ENCODE measurements at regions not wholly inside any gene's neighbourhood (a gene's known extent, or its start where the extent isn't known, plus 50 kb on each side); places are given as distances from the start of the nearest gene placed in this dataset.

GRCh38 chr10:120285408-120285807 lies 171.6 kb upstream of the PLPP4 start:
- Mint-ChIP-seq H3K9me3 (no peaks in the 10 kb centered on the region), H3K27ac (no peak overlapping the region), H3K36me3 (ENCODE audit: low read depth) (no peaks in the 10 kb centered on the region), H3K27me3 (ENCODE audit: insufficient read depth) (peaks cover 3% of the 10 kb centered on the region; the same call in 1 of the 2 replicates), H3K4me3 (no peak overlapping the region), H3K4me1 (ENCODE audit: low read depth) (peaks cover 5% of the 10 kb centered on the region; the same call in 1 of the 2 replicates)
- no peak for DNase-seq
- TF ChIP-seq CTCF (IDR thresholded peaks at IDR 0.05): no peak

GRCh38 chr10:120286280-120286679 lies 170.7 kb upstream of the PLPP4 start:
- H3K4me1 Mint-ChIP-seq (ENCODE audit: low read depth): peaks cover 5% of the 10 kb centered on the region; the same call in 1 of the 2 replicates
- H3K9me3 Mint-ChIP-seq: no peaks in the 10 kb centered on the region
- no peaks in the 10 kb centered on the region for H3K36me3 Mint-ChIP-seq (ENCODE audit: low read depth)

GRCh38 chr10:120300513-120300912 lies 156.5 kb upstream of the PLPP4 start:
- Mint-ChIP-seq H3K27me3 (ENCODE audit: insufficient read depth) (peaks cover 7% of the 10 kb centered on the region; the same call in 1 of the 2 replicates), H3K4me3 (no peak overlapping the region), H3K27ac (no peak overlapping the region), H3K4me1 (ENCODE audit: low read depth) (no peaks in the 10 kb centered on the region; the same call in 1 of the 2 replicates), H3K36me3 (ENCODE audit: low read depth) (no peaks in the 10 kb centered on the region), H3K9me3 (no peaks in the 10 kb centered on the region; the same call in 1 of the 2 replicates)
- no peak for DNase-seq
- TF ChIP-seq CTCF (IDR thresholded peaks at IDR 0.05): no peak

More at GRCh38 chr10:120286280-120286679, 170.7 kb upstream of the PLPP4 start:
- Mint-ChIP-seq H3K27me3 (ENCODE audit: insufficient read depth) (peaks cover 3% of the 10 kb centered on the region; the same call in 1 of the 2 replicates), H3K27ac (no peak overlapping the region), H3K4me3 (no peak overlapping the region)
- no peak for TF ChIP-seq CTCF (IDR thresholded peaks at IDR 0.05)
- no peak for DNase-seq

GRCh38 chr10:120308589-120308988 lies 148.4 kb upstream of the PLPP4 start:
- no peak for TF ChIP-seq CTCF (IDR thresholded peaks at IDR 0.05)
- Mint-ChIP-seq H3K36me3 (ENCODE audit: low read depth) (no peaks in the 10 kb centered on the region), H3K4me3 (no peak overlapping the region), H3K4me1 (ENCODE audit: low read depth) (no peaks in the 10 kb centered on the region), H3K9me3 (no peaks in the 10 kb centered on the region; the same call in 1 of the 2 replicates), H3K27me3 (ENCODE audit: insufficient read depth) (no peaks in the 10 kb centered on the region; the same call in 1 of the 2 replicates), H3K27ac (no peak overlapping the region)
- no peak for DNase-seq

DNA sequence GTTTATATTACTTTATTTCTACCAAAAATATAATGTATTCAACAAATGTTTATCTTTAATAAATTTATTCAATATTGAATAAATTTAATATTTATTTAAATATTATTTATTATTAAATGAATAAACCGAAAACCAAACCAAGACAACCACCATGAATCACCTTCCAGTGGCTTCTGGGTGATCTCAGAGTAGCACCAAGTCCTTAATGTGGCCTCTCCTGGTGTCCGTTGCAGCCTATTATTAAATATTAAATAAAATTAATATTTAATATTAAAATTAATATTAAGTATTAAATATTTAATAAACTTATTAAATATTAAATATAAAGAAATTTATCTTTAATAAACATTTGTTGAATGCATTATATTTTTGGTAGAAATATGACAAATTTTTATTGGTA lies 143.3 kb upstream of the PLPP4 start:
- Mint-ChIP-seq H3K4me3 (no peak overlapping the region), H3K9me3 (no peaks in the 10 kb centered on the region), H3K27me3 (ENCODE audit: insufficient read depth) (peaks cover 2% of the 10 kb centered on the region), H3K27ac (no peak overlapping the region), H3K4me1 (ENCODE audit: low read depth) (no peaks in the 10 kb centered on the region), H3K36me3 (ENCODE audit: low read depth) (no peaks in the 10 kb centered on the region)
- DNase-seq: no peak
- no peak for TF ChIP-seq CTCF (IDR thresholded peaks at IDR 0.05)

DNA sequence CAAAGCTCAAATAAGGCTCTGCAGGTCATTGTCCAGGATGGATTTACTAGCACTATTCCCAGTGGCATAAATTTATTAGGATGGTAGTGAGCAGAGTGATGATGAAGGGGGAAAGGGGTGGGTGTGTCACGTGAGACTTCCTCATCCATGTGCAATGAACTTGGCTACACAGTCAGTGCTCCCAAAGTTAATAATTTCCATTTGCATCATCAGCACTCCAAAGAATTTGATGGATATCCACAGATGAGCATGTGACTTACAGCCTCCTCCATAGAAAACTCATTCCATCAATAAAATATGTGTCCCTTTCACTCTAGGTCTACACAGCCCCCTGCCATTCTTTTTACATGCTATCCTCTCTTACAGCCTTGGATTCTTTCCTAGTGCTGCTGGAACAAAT lies 142.6 kb upstream of the PLPP4 start:
- Mint-ChIP-seq H3K4me3 (no peak overlapping the region), H3K4me1 (ENCODE audit: low read depth) (no peaks in the 10 kb centered on the region), H3K27ac (no peak overlapping the region)

More for the DNA sequence above, 142.6 kb upstream of the PLPP4 start:
- no peaks in the 10 kb centered on the region for H3K36me3 Mint-ChIP-seq (ENCODE audit: low read depth)
- no peaks in the 10 kb centered on the region for H3K9me3 Mint-ChIP-seq
- DNase-seq: no peak
- no peak for TF ChIP-seq CTCF (IDR thresholded peaks at IDR 0.05)
- H3K27me3 Mint-ChIP-seq (ENCODE audit: insufficient read depth): peaks cover 7% of the 10 kb centered on the region
